Stimulated activated CD4-positive, alpha-beta T cell treated with anti-CD3 and anti-CD28 coated beads, Interleukin-1b, Interleukin-23, amount 100 ng/mL, for 48 hours (primary cell): ENCODE measurements at regions not wholly inside any gene's neighbourhood (a gene's known extent, or its start where the extent isn't known, plus 50 kb on each side); places are given as distances from the start of the nearest gene placed in this dataset.
"Not testable (repeated sequence)": the region's sequence is repeated elsewhere in the genome, so short reads cannot be mapped to it uniquely, and the experiment has no call there.

Source experiments
- DNase-seq: peaks from one replicate; pipeline ENCODE4 v3.0.0-alpha.2; 2020

GRCh38 chr10:109040622-109041021 is 882.7 kb downstream of the XPNPEP1 start:
- no peak for DNase-seq

- DNase-seq: no peak
Observed at GRCh38 chr10:109037978-109038377, 885.3 kb downstream of the XPNPEP1 start.

- no peak for DNase-seq
Observed at GRCh38 chr10:109030581-109031210, 892.6 kb downstream of the XPNPEP1 start.

GRCh38 chr10:109029870-109030269 is 893.4 kb downstream of the XPNPEP1 start:
- DNase-seq: no peak

GRCh38 chr10:109027534-109028185 is 895.7 kb downstream of the XPNPEP1 start:
- DNase-seq: no peak

- DNase-seq: no peak
Observed at GRCh38 chr10:109025172-109025571, 898.1 kb downstream of the XPNPEP1 start.

GRCh38 chr10:109022417-109023049 is 900.8 kb downstream of the XPNPEP1 start:
- no peak for DNase-seq

- no peak for DNase-seq
Observed at GRCh38 chr10:109019001-109019424, 904.3 kb downstream of the XPNPEP1 start.

- DNase-seq: no peak
Observed at GRCh38 chr10:109007514-109007913, 915.8 kb downstream of the XPNPEP1 start.

- no peak for DNase-seq
Observed at GRCh38 chr10:108990441-108990840, 932.9 kb downstream of the XPNPEP1 start.

GRCh38 chr10:108989976-108990375 is 933.3 kb downstream of the XPNPEP1 start:
- DNase-seq: no peak

GRCh38 chr10:108982159-108982558 is 941.2 kb downstream of the XPNPEP1 start:
- no peak for DNase-seq

GRCh38 chr10:108980869-108981268 is 942.4 kb downstream of the XPNPEP1 start:
- no peak for DNase-seq

GRCh38 chr10:108975459-108976058 is 947.8 kb downstream of the XPNPEP1 start:
- DNase-seq: no peak

GRCh38 chr10:108970016-108970415 is 953.3 kb downstream of the XPNPEP1 start:
- DNase-seq: no peak

- DNase-seq: no peak
Observed at GRCh38 chr10:108966411-108966810, 956.9 kb downstream of the XPNPEP1 start.

GRCh38 chr10:108966005-108966404 is 957.3 kb downstream of the XPNPEP1 start:
- DNase-seq: no peak

GRCh38 chr10:108962172-108962571 is 961.1 kb downstream of the XPNPEP1 start:
- DNase-seq: no peak

- no peak for DNase-seq
Observed at GRCh38 chr10:108957681-108958080, 965.6 kb downstream of the XPNPEP1 start.

GRCh38 chr10:108956149-108956548 is 967.2 kb downstream of the XPNPEP1 start:
- no peak for DNase-seq

GRCh38 chr10:108920029-108920428 is 1003.3 kb downstream of the XPNPEP1 start:
- not testable (repeated sequence) for DNase-seq

- DNase-seq: no peak
Observed at GRCh38 chr10:108913300-108913699, 1010.0 kb downstream of the XPNPEP1 start.

- DNase-seq: no peak
Observed at GRCh38 chr10:108911814-108912541, 1011.3 kb downstream of the XPNPEP1 start.
